HCT116 (cell line): ENCODE measurements at regions not wholly inside any gene's neighbourhood (a gene's known extent, or its start where the extent isn't known, plus 50 kb on each side); places are given as distances from the start of the nearest gene placed in this dataset.

Experiments used
- ATAC-seq: fragments of 200-7000 bp; cut with Tn5 transposase; 2 replicates; pipeline ENCODE4 v1.9.1; 2020; ENCODE audit warnings: mild to moderate bottlenecking, moderate library complexity
- BruUV-seq: library from RNA; stranded (reverse); fragments of 400-500 nt; replicated peaks from 2 replicates; lab custom pipeline; 2021; lab: Mats Ljungman, UMichigan
- CTCF ChIA-PET: fragments of 300-600 bp; sonication (Branson Sonifier 250); formaldehyde crosslinking; loops from one replicate; lab custom pipeline; 2021; ENCODE audit warnings: antibody characterized with exemption; lab: Charles Lee
- POLR2A ChIA-PET: fragments of 300-600, 350-600 bp; sonication (Branson Sonifier 250); formaldehyde crosslinking; loops from one replicate; lab custom pipeline; 2021; ENCODE audit warnings: antibody characterized with exemption; lab: Charles Lee
- RAD21 ChIA-PET, 2 experiments: fragments of 300-600 bp; sonication (Branson Sonifier 250); formaldehyde crosslinking; loops; one replicate each; lab custom pipeline; 2023; ENCODE audit warnings: low total read pairs in 2 of 2; ENCODE audit not compliant: uncharacterized antibody in 2 of 2, unreplicated experiment in 2 of 2, low non-redundant PET in 1 of 2; lab: Charles Lee
- DNase-seq: peaks from one replicate; pipeline ENCODE4 v3.0.0-alpha.2; 2010; ENCODE audit warnings: low read depth, low spot score
- H2AFZ ChIP-seq: fragments of 200-600 bp; shearing (Covaris generic), sonication (generic); 2 replicates; pipeline ENCODE4 v1.6.1; 2017; ENCODE audit warnings: low read depth, mixed run types, mixed read lengths, antibody characterized with exemption, low read length; ENCODE audit not compliant: poor library complexity, severe bottlenecking
- H3K27ac ChIP-seq: 2 replicates; pipeline ENCODE4 v1.5.1; 2012; ENCODE audit warnings: low read depth, low read length
- H3K27me3 ChIP-seq: fragments of 200-600 bp; sonication (generic); 2 replicates; pipeline ENCODE4 v1.6.1; 2016; ENCODE audit warnings: mixed run types, low read length, mixed read lengths; ENCODE audit not compliant: insufficient read depth
- H3K36me3 ChIP-seq, 2 experiments: fragments of 200-500 bp in 1 of 2; fragments of 200-600 bp in 1 of 2; sonication (Bioruptor generic) in 1 of 2; sonication (generic) in 1 of 2; 2 replicates each; pipeline versions ENCODE4 v1.5.1 to v1.6.1; 2014 to 2016; ENCODE audit warnings: low read length in 2 of 2, inconsistent platforms in 1 of 2, mixed read lengths in 1 of 2, mixed run types in 1 of 2; ENCODE audit not compliant: insufficient read depth in 2 of 2, control insufficient read depth in 1 of 2
- H3K4me1 ChIP-seq, 2 experiments: fragments of 200-600 bp in 1 of 2; sonication (generic) in 1 of 2; 2 replicates each; pipeline versions ENCODE4 v1.5.1 to v1.6.1; 2012 to 2017; ENCODE audit warnings: low read length in 2 of 2, inconsistent platforms in 1 of 2, mild to moderate bottlenecking in 1 of 2, mixed read lengths in 1 of 2, mixed run types in 1 of 2, moderate library complexity in 1 of 2; ENCODE audit not compliant: insufficient read depth in 2 of 2, control insufficient read depth in 1 of 2
- H3K4me2 ChIP-seq: fragments of 200-600 bp; sonication (generic); 2 replicates; pipeline ENCODE4 v1.6.1; 2017; ENCODE audit warnings: mixed run types, low read length, mixed read lengths
- H3K4me3 ChIP-seq, 2 experiments: fragments of 200-600 bp in 1 of 2; sonication (generic) in 1 of 2; replicated peaks in 1 of 2; 2 replicates each; pipeline ENCODE4 v1.5.1; 2011 to 2016; ENCODE audit warnings: low read length in 2 of 2, control low read depth in 1 of 2, low read depth in 1 of 2, mild to moderate bottlenecking in 1 of 2, mixed read lengths in 1 of 2, mixed run types in 1 of 2
- H3K79me2 ChIP-seq: fragments of 200-600 bp; sonication (generic); 2 replicates; pipeline ENCODE4 v1.6.1; 2017; ENCODE audit warnings: mild to moderate bottlenecking, mixed run types, low read length, moderate library complexity, mixed read lengths; ENCODE audit not compliant: insufficient read depth
- H3K9ac ChIP-seq: fragments of 200-600 bp; sonication (generic); 2 replicates; pipeline ENCODE4 v1.6.1; 2016; ENCODE audit warnings: low read length, mixed read lengths
- H3K9me2 ChIP-seq: fragments of 200-600 bp; sonication (generic), shearing (Covaris generic); 2 replicates; pipeline ENCODE4 v1.6.1; 2017; ENCODE audit warnings: mixed run types, mild to moderate bottlenecking, moderate library complexity; ENCODE audit not compliant: insufficient read depth
- H3K9me3 ChIP-seq, 2 experiments: fragments of 200-500 bp in 1 of 2; fragments of 200-600 bp in 1 of 2; sonication (Bioruptor generic) in 1 of 2; sonication (generic) in 1 of 2; 2 replicates each; pipeline ENCODE4 v1.6.1; 2014 to 2017; ENCODE audit warnings: low read length in 2 of 2, mixed read lengths in 2 of 2, inconsistent platforms in 1 of 2, low read depth in 1 of 2, mild to moderate bottlenecking in 1 of 2, mixed run types in 1 of 2, moderate library complexity in 1 of 2; ENCODE audit not compliant: control insufficient read depth in 1 of 2, insufficient read depth in 1 of 2
- H4K20me1 ChIP-seq: fragments of 200-600 bp; sonication (generic), shearing (Covaris generic); 2 replicates; pipeline ENCODE4 v1.6.1; 2017; ENCODE audit warnings: mixed run types, mild to moderate bottlenecking, moderate library complexity; ENCODE audit not compliant: insufficient read depth
- ATF3 ChIP-seq: IDR thresholded peaks from 2 replicates; pipeline ENCODE4 v1.6.1; 2012
- CBX3 ChIP-seq: IDR thresholded peaks from 2 replicates; pipeline ENCODE4 v1.6.1; 2012; ENCODE audit warnings: low read depth
- CEBPB ChIP-seq: IDR thresholded peaks from 2 replicates; pipeline ENCODE4 v1.6.1; 2012; ENCODE audit warnings: low read depth
- CTCF ChIP-seq, 3 experiments: fragments of 200-600 bp in 1 of 3; sonication (generic) in 1 of 3; IDR thresholded peaks in 2 of 3; conservative IDR thresholded peaks in 1 of 3; 2 replicates each; pipeline ENCODE4 v1.5.1; 2012 to 2017; ENCODE audit warnings: low read depth in 2 of 3, low read length in 2 of 3, antibody characterized with exemption in 1 of 3, borderline replicate concordance in 1 of 3, control low read depth in 1 of 3, mild to moderate bottlenecking in 1 of 3, mixed read lengths in 1 of 3, mixed run types in 1 of 3, moderate library complexity in 1 of 3; ENCODE audit not compliant: insufficient read depth in 1 of 3
- EGR1 ChIP-seq: IDR thresholded peaks from 2 replicates; pipeline ENCODE4 v1.6.1; 2012; ENCODE audit warnings: low read depth
- JUND ChIP-seq: IDR thresholded peaks from 2 replicates; pipeline ENCODE4 v1.6.1; 2012
- MAX ChIP-seq: IDR thresholded peaks from 2 replicates; pipeline ENCODE4 v1.6.1; 2012
- POLR2A ChIP-seq: IDR thresholded peaks from 2 replicates; pipeline ENCODE4 v1.7.0; 2011; ENCODE audit warnings: borderline replicate concordance; ENCODE audit not compliant: insufficient read depth, insufficient read length; ENCODE audit errors: extremely low read depth
- POLR2AphosphoS5 ChIP-seq: IDR thresholded peaks from 2 replicates; pipeline ENCODE4 v1.6.1; 2011; ENCODE audit warnings: mild to moderate bottlenecking, low read depth, low read length, moderate library complexity
- RAD21 ChIP-seq: IDR thresholded peaks from 2 replicates; pipeline ENCODE4 v1.6.1; 2012; ENCODE audit warnings: low read depth, mild to moderate bottlenecking
- SIN3A ChIP-seq: IDR thresholded peaks from 2 replicates; pipeline ENCODE4 v1.6.1; 2012; ENCODE audit warnings: low read depth
- SRF ChIP-seq: IDR thresholded peaks from 2 replicates; pipeline ENCODE4 v1.6.1; 2012; ENCODE audit warnings: low read depth
- TCF7L2 ChIP-seq: IDR thresholded peaks from 2 replicates; pipeline ENCODE4 v1.7.0; 2011; ENCODE audit warnings: borderline replicate concordance, inconsistent platforms; ENCODE audit not compliant: insufficient read depth, insufficient read length; ENCODE audit errors: extremely low read depth
- YY1 ChIP-seq: IDR thresholded peaks from 2 replicates; pipeline ENCODE4 v1.6.1; 2011; ENCODE audit warnings: low read length, low read depth, moderate library complexity, mild to moderate bottlenecking; ENCODE audit not compliant: insufficient replicate concordance; ENCODE audit errors: extremely low read depth
- ZBTB33 ChIP-seq: IDR thresholded peaks from 2 replicates; pipeline ENCODE4 v1.6.1; 2011; ENCODE audit warnings: mild to moderate bottlenecking, low read length, moderate library complexity; ENCODE audit not compliant: insufficient replicate concordance; ENCODE audit errors: extremely low read depth
- ZFX ChIP-seq: fragments of 450-650 bp; IDR thresholded peaks from 2 replicates; pipeline ENCODE4 v1.6.1; 2017
- intact Hi-C: fragments of 100-400 bp; cut with micrococcal nuclease; formaldehyde crosslinking; loops from 2 replicates; pipeline ENCODE4 v1.10.0; 2022

GRCh38 chr9:99592834-99593574 is 228.7 kb upstream of the NR4A3 start (continued):
- no peak for TF ChIP-seq ZBTB33
- no peak for TF ChIP-seq CBX3
- TF ChIP-seq YY1, result no peak

GRCh38 chr9:99593610-99594009 is 228.1 kb upstream of the NR4A3 start:
- ChIA-PET CTCF (no interaction called here), RAD21 (no interaction called here), POLR2A (no interaction called here)
- ATAC-seq (no peak), DNase-seq (no peak)
- Histone ChIP-seq H3K9me3 (no peaks in the 10 kb centered on the region), H3K4me2 (no peak overlapping the region), H3K4me1 (no peaks in the 10 kb centered on the region), H3K9me2 (no peaks in the 10 kb centered on the region), H3K9ac (no peak overlapping the region), H3K36me3 (no peaks in the 10 kb centered on the region), H3K27ac (no peak overlapping the region), H3K79me2 (no peaks in the 10 kb centered on the region), H4K20me1 (no peaks in the 10 kb centered on the region), H2AFZ (no peak overlapping the region), H3K4me3 (no peak overlapping the region), H3K27me3 (no peaks in the 10 kb centered on the region)
- intact Hi-C loops, result no loop called here
- BruUV-seq, result no TSS peak
- TF ChIP-seq ZFX (no peak), POLR2A (no peak), ZBTB33 (no peak), POLR2AphosphoS5 (no peak), MAX (no peak), CEBPB (no peak), JUND (no peak), SIN3A (no peak), TCF7L2 (no peak), RAD21 (no peak), CTCF (IDR thresholded peaks at IDR 0.05 in 2 of 3, conservative IDR thresholded peaks at IDR 0.05 in 1 of 3; ENCODE audit: borderline replicate concordance in 1 of 3, insufficient read depth in 1 of 3, low read depth in 2 of 3, low read length in 2 of 3) (no peak), EGR1 (no peak), SRF (no peak), ATF3 (no peak)
